ENCODE measurements at regions not wholly inside any gene's neighbourhood (a gene's known extent, or its start where the extent isn't known, plus 50 kb on each side); places are given as distances from the start of the nearest gene placed in this dataset.
"Not testable (repeated sequence)": the region's sequence is repeated elsewhere in the genome, so short reads cannot be mapped to it uniquely, and the experiment has no call there.

GRCh38 chr22:47613606-47614350, 851.3 kb downstream of the TBC1D22A start:
- TF ChIP-seq, protein P1, sequence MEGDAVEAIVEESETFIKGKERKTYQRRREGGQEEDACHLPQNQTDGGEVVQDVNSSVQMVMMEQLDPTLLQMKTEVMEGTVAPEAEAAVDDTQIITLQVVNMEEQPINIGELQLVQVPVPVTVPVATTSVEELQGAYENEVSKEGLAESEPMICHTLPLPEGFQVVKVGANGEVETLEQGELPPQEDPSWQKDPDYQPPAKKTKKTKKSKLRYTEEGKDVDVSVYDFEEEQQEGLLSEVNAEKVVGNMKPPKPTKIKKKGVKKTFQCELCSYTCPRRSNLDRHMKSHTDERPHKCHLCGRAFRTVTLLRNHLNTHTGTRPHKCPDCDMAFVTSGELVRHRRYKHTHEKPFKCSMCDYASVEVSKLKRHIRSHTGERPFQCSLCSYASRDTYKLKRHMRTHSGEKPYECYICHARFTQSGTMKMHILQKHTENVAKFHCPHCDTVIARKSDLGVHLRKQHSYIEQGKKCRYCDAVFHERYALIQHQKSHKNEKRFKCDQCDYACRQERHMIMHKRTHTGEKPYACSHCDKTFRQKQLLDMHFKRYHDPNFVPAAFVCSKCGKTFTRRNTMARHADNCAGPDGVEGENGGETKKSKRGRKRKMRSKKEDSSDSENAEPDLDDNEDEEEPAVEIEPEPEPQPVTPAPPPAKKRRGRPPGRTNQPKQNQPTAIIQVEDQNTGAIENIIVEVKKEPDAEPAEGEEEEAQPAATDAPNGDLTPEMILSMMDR (IDR thresholded peaks at IDR 0.05; ENCODE audit: extremely low read depth, missing control alignments), result no peak

DNA sequence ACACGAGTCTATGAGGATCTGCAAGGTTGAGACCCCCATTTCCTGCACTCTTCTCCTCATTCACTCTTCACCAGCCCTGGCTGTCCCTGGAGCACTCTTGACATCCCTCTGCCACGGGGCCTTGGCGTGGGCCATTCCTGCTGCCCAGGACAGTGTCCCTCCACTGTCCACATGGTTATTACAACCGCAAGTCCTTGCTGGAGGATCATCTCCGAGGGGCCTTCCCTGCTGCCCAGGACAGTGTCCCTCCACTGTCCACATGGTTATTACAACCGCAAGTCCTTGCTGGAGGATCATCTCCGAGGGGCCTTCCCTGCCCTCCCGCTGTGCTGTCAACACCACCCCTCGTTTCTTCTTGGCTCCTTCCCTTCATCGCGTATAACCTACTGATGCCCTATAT, 850.7 kb downstream of the TBC1D22A start:
- not testable (repeated sequence) for DNase-seq (ENCODE audit: low spot score)

More at GRCh38 chr22:47613606-47614350, 851.3 kb downstream of the TBC1D22A start:
- DNase-seq (ENCODE audit: low spot score), result no peak

GRCh38 chr22:47612311-47612910, 850.0 kb downstream of the TBC1D22A start:
- TF ChIP-seq, protein P1 (IDR thresholded peaks at IDR 0.05; ENCODE audit: extremely low read depth, missing control alignments), result no peak
- DNase-seq (ENCODE audit: low spot score), result no peak

- no peak for DNase-seq (ENCODE audit: low spot score)
- TF ChIP-seq, protein P1 (IDR thresholded peaks at IDR 0.05; ENCODE audit: extremely low read depth, missing control alignments), result no peak
Measured at GRCh38 chr22:47610764-47611163, 848.3 kb downstream of the TBC1D22A start.

DNA sequence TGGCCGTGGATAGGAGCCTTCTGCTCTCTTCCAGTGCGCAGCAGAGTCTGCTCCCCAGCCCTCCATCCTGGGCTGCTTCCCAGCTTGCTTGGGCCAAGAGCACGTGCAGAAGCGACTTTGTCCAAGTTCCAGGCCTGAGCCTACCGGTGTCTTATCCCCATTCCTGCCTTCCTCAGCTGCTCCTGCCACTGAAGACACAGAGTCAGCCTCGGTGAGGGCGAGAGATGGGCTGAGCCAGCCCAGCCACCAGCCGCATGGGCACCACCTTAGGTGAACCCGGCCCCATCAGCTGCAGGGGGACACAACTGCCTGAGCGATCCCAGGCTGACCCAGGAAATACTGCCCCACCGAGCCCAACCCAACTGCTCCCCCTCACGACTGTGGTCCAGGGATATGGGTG, 847.8 kb downstream of the TBC1D22A start:
- DNase-seq (ENCODE audit: low spot score), result no peak
- TF ChIP-seq, protein P1 (IDR thresholded peaks at IDR 0.05; ENCODE audit: extremely low read depth, missing control alignments), result no peak

DNA sequence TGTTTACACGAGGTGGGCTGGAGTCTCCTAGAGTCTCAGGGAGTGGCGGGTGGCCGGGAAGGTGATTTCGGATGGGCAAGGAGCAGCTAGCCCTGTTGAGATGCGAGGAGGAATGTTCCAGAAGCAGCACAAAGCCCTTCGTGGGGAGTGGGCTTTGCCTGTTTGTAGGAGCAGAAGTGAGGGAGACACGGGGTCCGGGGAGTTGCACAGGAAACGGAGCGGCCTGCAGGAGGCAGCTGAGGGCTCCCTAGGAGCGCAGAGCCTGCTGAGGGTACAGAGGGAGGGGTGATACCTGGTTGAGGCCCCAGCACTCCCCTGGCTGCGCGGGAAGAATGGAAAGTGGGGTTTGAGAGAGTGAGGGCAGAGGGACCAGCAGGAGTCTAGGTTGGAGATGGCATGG, 847.2 kb downstream of the TBC1D22A start:
- no peak for DNase-seq (ENCODE audit: low spot score)
- TF ChIP-seq, protein P1 (IDR thresholded peaks at IDR 0.05; ENCODE audit: extremely low read depth, missing control alignments), result no peak

DNA sequence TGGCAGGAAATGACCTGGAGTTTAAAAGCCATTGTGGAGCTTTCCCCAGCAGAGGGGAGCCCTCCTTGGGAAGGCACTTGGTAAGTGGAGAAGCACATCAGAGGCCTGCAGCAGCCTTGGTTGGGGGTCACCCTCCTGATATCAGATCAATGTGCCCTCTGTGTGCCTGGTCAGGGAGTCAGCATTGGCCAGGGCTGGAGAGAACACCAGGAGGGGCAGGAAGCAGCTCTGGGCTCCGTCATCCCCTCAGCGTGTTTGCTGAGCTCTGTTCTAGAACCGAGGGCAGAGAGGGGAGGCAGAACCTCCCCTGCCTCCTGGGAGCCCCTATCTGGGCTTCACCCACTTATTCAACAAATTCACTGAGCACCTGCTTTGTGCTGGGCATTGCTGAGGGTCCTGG, 846.0 kb downstream of the TBC1D22A start:
- no peak for DNase-seq (ENCODE audit: low spot score)
- TF ChIP-seq, protein P1 (IDR thresholded peaks at IDR 0.05; ENCODE audit: extremely low read depth, missing control alignments), result no peak

GRCh38 chr22:47607486-47607885, 845.0 kb downstream of the TBC1D22A start:
- TF ChIP-seq, protein P1 (IDR thresholded peaks at IDR 0.05; ENCODE audit: extremely low read depth, missing control alignments), result no peak
- no peak for DNase-seq (ENCODE audit: low spot score)

All from GM20000 (cell line).